ENCODE measurements at regions not wholly inside any gene's neighbourhood (a gene's known extent, or its start where the extent isn't known, plus 50 kb on each side); places are given as distances from the start of the nearest gene placed in this dataset.

- TF ChIP-seq, protein P1, sequence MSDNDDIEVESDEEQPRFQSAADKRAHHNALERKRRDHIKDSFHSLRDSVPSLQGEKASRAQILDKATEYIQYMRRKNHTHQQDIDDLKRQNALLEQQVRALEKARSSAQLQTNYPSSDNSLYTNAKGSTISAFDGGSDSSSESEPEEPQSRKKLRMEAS (IDR thresholded peaks at IDR 0.05), result no peak
- no peak for TF ChIP-seq EP300 (IDR thresholded peaks at IDR 0.05; ENCODE audit: borderline replicate concordance)
- no peak for TF ChIP-seq EGR1 (IDR thresholded peaks at IDR 0.05)
- no peak for TF ChIP-seq RAD21 (IDR thresholded peaks at IDR 0.05; ENCODE audit: low read depth)
- TF ChIP-seq TEAD4 (IDR thresholded peaks at IDR 0.05), result no peak
- no peak for TF ChIP-seq NFIC (IDR thresholded peaks at IDR 0.05)
- TF ChIP-seq, protein P2, sequence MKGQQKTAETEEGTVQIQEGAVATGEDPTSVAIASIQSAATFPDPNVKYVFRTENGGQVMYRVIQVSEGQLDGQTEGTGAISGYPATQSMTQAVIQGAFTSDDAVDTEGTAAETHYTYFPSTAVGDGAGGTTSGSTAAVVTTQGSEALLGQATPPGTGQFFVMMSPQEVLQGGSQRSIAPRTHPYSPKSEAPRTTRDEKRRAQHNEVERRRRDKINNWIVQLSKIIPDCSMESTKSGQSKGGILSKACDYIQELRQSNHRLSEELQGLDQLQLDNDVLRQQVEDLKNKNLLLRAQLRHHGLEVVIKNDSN (IDR thresholded peaks at IDR 0.05), result no peak
- TF ChIP-seq FOXM1 (IDR thresholded peaks at IDR 0.05; ENCODE audit: borderline replicate concordance, low read depth), result no peak
- no peak for TF ChIP-seq ZBTB7A (IDR thresholded peaks at IDR 0.05; ENCODE audit: low read depth)
- TF ChIP-seq, protein P3, sequence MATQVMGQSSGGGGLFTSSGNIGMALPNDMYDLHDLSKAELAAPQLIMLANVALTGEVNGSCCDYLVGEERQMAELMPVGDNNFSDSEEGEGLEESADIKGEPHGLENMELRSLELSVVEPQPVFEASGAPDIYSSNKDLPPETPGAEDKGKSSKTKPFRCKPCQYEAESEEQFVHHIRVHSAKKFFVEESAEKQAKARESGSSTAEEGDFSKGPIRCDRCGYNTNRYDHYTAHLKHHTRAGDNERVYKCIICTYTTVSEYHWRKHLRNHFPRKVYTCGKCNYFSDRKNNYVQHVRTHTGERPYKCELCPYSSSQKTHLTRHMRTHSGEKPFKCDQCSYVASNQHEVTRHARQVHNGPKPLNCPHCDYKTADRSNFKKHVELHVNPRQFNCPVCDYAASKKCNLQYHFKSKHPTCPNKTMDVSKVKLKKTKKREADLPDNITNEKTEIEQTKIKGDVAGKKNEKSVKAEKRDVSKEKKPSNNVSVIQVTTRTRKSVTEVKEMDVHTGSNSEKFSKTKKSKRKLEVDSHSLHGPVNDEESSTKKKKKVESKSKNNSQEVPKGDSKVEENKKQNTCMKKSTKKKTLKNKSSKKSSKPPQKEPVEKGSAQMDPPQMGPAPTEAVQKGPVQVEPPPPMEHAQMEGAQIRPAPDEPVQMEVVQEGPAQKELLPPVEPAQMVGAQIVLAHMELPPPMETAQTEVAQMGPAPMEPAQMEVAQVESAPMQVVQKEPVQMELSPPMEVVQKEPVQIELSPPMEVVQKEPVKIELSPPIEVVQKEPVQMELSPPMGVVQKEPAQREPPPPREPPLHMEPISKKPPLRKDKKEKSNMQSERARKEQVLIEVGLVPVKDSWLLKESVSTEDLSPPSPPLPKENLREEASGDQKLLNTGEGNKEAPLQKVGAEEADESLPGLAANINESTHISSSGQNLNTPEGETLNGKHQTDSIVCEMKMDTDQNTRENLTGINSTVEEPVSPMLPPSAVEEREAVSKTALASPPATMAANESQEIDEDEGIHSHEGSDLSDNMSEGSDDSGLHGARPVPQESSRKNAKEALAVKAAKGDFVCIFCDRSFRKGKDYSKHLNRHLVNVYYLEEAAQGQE (IDR thresholded peaks at IDR 0.05; ENCODE audit: low read depth), result no peak
- no peak for TF ChIP-seq CEBPB (IDR thresholded peaks at IDR 0.05)
- no peak for TF ChIP-seq TAF1 (IDR thresholded peaks at IDR 0.05; ENCODE audit: low read depth)
These were observed 713.1 kb downstream of the GATA3 start for GRCh38 chr10:8767591-8767990.
